HuH-7 (cell line): ENCODE measurements at regions not wholly inside any gene's neighbourhood (a gene's known extent, or its start where the extent isn't known, plus 50 kb on each side); places are given as distances from the start of the nearest gene placed in this dataset.

ENCODE experiments used
- DNase-seq: peaks from one replicate; pipeline ENCODE4 v3.0.0; 2011; ENCODE audit warnings: low spot score

DNA sequence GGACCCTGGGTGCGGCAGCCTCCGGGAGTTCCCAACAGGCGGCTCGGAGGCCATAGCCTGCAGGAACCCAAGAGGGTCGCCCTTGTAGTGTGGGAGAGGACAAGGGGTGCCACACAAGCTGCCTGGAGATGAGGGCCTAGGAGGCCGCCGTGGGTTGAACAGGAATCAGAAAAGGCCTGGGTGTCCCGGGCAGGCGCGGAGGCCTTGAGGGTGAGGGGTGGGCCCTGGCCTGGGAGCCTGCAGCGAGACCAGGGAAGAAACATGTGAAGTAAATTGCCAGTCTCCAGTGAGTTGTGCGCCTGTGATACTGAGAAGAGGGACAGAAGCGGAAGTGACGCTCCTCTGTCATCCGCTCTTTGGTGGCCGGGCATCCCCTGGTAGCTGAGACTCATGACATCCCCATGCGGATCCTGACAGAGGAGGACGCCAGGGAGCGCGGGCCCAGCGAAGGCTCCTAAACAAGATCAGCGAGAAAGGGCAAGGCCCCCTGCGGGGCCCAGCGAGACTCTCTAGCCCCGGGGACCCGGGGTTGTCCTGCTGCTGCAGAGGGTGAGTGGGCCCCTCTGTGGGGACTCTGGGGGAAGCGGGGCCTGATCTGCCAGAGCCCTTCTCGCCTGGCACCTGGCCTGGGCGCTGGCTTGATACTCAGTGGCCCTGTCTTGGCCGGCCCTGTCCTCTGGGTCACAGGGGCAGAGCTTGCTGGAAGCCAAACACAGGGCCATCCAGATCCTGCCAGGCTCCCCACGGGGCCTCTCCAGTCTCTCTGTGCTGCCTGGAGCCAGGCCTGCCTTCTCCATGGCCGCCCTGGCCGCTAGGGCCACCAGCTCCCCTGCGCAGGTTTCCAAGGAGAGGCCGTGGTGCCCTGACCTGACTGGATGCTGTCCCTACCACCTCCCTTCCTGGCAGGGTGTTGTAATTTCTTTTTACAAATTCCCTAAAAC is 788.4 kb downstream of the TLE4 start:
- no peak for DNase-seq

GRCh38 chr9:80359291-80359690 is 787.5 kb downstream of the TLE4 start:
- no peak for DNase-seq

- DNase-seq: no peak
Measured at GRCh38 chr9:80352967-80353366, 781.2 kb downstream of the TLE4 start.

DNA sequence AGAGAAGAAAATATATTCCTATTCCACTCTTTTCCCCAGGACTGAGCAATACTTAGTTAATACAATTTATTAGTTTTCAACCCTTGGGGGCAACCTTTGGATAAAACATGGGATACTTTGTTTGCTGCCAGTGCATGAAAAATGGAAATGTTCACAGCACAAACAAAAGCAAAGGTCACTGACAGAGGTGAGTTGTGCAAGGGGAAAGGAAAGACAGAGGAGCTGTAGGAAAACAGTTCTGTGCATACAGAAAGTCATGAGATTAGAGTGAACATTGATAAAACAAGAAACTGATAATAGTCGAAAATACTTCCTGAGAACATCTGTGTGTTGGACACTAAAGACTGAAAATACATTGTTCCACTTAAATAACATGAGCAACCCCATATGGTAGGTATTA is 779.8 kb downstream of the TLE4 start:
- no peak for DNase-seq

- no peak for DNase-seq
Measured at GRCh38 chr9:80326105-80326504, 754.3 kb downstream of the TLE4 start.

- no peak for DNase-seq
Measured at GRCh38 chr9:80320916-80321315, 749.2 kb downstream of the TLE4 start.

DNA sequence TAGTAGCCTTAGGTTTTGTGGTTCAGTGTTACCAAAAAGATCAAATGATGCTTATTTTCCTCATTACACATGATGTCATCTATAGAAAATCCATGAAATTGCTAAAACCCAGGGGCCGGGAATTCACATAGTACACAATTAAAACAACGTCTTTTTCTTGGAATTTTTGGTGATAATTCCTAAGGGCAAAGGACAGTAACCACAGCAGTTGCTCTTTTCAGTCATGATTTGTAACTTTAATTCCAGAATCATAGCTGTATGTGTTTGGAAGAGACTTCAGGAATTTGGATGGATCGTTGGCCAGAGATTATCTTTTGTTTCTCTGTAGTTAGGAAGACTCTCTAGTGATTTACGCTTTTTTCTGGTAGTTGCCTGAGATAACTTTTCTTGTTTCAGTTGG is 748.7 kb downstream of the TLE4 start:
- no peak for DNase-seq

- DNase-seq: no peak
Measured at GRCh38 chr9:80305136-80305535, 733.4 kb downstream of the TLE4 start.

DNA sequence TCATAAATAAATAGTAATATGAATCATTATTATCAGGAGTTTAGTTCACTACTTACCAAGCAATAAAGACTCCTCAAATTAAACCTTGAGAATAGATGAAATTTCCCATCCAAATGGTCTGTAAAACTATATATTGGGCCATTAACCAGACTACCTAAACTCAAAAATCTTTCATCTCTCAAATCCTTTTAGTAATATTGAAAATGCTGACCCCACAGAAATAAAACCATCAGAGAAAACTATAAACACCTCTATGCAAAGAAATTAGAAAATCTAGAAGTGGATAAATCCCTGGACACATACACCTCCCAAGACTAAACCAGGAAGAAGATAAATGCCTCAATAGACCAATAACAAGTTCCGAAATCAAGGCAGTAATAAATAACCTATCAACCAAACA is 723.2 kb downstream of the TLE4 start:
- DNase-seq: no peak

- DNase-seq: no peak
Measured at GRCh38 chr9:80294318-80294717, 722.6 kb downstream of the TLE4 start.

DNA sequence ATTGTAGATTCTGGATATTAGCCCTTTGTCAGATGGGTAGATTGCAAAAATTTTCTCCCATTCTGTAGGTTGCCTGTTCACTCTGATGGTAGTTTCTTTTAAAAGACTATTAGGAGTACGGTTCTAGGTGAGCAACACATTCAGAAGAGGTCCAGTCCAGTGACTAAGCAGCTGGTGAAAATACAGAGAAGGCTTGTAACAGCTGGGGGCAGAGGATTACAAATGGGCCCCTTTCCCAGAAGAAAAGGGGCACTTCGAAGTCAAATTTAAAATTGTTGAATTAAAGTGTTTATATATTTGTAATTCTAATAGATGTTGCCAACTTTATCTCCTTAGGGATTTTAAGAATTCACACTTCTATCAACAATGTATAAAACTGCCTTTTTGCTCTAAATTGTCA is 720.5 kb downstream of the TLE4 start:
- DNase-seq: no peak

DNA sequence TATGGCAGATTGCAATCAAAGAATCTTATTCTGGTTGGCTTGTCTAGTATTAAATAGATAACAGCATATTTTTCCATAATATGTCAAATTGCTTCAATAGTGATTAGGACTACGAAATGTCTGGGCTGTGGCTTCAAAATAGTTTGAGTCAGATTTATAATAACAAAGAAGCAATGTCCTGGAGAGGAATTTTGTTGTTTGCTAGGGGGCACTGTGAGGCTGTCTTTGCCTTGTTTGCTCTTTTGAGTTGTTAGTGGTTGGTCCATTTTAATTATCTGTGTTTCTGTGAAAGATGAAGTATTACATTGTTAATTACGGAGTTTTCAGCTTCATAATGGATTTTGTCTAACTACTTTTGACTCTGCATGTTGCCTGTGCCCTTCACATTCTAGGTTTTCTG is 713.6 kb downstream of the TLE4 start:
- peak; percentile 0 for DNase-seq

DNA sequence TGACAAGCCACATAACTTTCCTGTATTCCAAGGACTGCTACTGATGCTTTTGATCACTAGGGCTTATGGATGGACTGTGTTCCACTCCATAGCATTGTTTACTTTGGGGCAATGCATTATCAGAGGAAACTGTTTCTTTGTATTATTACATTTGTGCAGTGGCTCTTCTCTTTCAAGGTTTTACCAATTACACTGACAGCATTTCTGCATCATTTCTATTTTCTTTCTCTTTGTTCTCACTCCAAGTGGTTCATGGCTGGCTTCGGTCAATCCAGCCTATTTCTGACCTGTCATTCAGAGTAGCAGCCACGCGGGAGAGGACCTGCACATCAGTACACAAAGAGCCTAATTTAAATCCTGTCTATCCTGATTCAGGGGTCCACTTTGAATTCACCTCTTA is 711.0 kb downstream of the TLE4 start:
- no peak for DNase-seq

- no peak for DNase-seq
Measured at GRCh38 chr9:80259079-80259478, 687.3 kb downstream of the TLE4 start.

DNA sequence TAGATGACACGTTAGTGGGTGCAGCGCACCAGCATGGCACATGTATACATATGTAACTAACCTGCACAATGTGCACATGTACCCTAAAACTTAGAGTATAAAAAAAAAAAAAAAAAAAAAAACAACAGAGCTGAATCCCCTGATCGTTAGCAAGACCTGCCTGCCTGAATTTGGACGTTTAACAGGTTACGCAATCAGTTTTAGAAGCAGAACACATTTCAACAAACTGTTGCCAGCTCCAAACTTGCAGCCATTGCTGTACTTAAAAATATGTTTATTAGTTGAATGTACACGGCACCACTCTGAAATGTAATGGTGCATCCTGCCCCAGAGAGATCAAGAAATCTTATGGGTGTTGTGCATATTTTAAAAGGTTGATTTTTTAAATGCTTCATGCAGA is 680.0 kb downstream of the TLE4 start:
- DNase-seq: no peak

DNA sequence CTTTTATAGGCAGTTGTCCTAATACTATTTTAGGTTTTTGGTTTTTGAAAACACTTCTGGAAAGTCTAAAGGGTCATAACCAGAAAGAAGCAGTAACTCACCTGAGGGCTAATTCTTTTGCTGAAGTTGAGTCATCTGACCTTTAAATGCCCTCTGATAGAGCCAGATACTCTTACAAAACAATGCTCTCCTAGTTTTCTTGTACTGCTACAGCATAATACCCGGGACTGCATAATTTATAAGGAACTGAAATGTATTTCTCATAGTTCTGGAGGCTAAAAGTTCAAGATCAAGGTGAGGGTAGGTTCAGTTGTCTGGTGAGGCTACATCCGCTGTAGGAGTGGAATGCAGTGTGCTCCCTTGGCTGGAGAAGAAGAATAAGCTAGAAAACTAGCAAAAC is 670.3 kb downstream of the TLE4 start:
- DNase-seq: no peak

- DNase-seq: no peak
Measured at GRCh38 chr9:80235752-80236151, 664.0 kb downstream of the TLE4 start.

GRCh38 chr9:80233906-80234305 is 662.1 kb downstream of the TLE4 start:
- no peak for DNase-seq

GRCh38 chr9:80233102-80233843 is 661.5 kb downstream of the TLE4 start:
- no peak for DNase-seq

DNA sequence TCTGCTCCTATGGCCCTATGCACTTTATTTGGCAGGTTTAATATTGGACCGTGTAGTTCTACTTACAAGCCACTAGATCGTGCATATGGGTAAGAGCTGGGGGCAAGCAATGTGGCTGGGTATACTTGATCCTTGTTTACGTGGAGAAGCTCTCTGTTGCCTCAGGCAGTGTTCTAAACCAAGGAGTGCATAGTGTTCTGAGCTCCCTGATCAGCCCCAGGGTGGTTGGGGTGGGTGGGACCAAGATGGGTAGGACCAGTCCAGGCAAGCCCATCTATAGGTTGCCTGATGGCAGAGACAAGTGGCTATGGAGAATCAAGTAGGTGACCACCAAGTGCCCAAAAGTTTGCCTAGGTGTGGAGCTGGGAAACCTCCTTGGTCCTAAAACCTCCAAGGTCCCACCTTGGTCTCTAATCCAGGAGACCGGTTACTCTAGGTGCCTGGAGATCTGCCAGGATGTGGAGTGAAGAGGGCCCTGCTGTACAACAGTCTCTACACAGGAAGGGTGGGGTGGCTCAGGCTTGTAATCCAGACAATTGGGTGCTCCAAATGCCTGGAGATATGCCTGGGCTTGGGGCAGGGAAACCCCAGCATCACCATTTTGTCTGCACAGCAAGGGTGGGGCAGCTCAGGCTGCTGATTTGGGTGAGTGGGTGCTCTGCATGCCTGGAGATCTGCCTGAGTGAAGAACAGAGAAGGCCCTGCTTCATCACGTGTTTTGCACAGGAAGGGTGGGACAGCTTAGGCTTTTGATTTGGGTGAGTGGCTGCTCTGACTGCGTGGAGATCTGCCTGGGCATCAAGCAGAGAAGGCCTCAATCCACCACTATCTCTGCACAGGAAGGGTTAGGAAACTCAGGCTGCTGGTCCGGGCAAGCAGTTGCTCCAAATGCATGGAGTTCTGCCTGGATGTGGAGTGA is 659.8 kb downstream of the TLE4 start:
- no peak for DNase-seq

GRCh38 chr9:80223897-80224296 is 652.1 kb downstream of the TLE4 start:
- DNase-seq: no peak

DNA sequence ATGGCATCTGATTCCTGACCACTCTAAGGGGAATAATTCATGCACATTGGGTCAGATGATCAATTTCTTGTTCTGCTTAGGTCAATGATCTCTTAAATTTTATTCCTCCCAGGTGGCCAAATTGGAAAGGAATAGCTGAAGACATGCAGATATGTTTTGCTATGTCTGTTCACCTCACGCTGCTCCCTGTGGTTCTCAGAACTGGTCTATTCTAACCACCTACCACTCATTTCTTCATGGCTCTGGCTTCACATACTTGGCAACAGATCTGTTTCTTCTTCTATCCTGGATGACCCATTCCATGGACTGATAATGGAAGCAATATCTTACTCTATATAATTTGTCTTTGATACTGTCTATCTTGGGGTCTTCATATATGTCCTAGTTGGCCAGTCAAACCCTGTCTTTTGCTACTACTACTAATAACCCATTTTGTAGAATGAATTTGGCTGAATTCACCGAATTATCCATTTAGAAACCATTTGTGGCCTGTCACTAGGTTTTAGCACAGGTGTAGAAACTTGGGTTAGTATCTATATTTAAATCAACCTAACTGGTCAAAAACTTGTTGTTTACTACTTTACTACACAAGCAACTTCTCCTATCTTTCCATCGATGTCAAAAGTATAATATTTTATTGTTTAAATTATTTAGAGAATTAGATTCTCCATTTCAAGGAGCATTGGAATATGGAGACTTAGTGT is 650.9 kb downstream of the TLE4 start:
- no peak for DNase-seq
